Gastroesophageal sphincter (tissue), 3 donors: ENCODE measurements at regions not wholly inside any gene's neighbourhood (a gene's known extent, or its start where the extent isn't known, plus 50 kb on each side); places are given as distances from the start of the nearest gene placed in this dataset.

Experiments
- CTCF ChIP-seq, 4 experiments: fragments of 200-600 bp in 2 of 4; fragments of 450-650 bp in 2 of 4; sonication (generic) in 1 of 4; IDR thresholded peaks; one replicate each; pipeline ENCODE4 v1.5.1; 2017 to 2019; ENCODE audit warnings: antibody characterized with exemption in 4 of 4, mild to moderate bottlenecking in 2 of 4, moderate library complexity in 2 of 4
- POLR2A ChIP-seq, 2 donors: fragments of 450-650 bp; IDR thresholded peaks; one replicate each; pipeline ENCODE4 v1.6.1; 2017; ENCODE audit warnings: antibody characterized with exemption in 2 of 2, mild to moderate bottlenecking in 2 of 2, moderate library complexity in 1 of 2
- POLR2AphosphoS5 ChIP-seq: sonication (generic); formaldehyde crosslinking; IDR thresholded peaks from one replicate; pipeline ENCODE4 v1.6.1; 2017; ENCODE audit warnings: antibody characterized with exemption

- TF ChIP-seq CTCF (IDR thresholded peaks at IDR 0.05) = no peak
- TF ChIP-seq POLR2AphosphoS5 = no peak
- no peak for TF ChIP-seq POLR2A (IDR thresholded peaks at IDR 0.05)
Observed at GRCh38 chr2:180261976-180262375, 254.9 kb upstream of the CWC22 start.
